ENCODE measurements at regions not wholly inside any gene's neighbourhood (a gene's known extent, or its start where the extent isn't known, plus 50 kb on each side); places are given as distances from the start of the nearest gene placed in this dataset.

DNA sequence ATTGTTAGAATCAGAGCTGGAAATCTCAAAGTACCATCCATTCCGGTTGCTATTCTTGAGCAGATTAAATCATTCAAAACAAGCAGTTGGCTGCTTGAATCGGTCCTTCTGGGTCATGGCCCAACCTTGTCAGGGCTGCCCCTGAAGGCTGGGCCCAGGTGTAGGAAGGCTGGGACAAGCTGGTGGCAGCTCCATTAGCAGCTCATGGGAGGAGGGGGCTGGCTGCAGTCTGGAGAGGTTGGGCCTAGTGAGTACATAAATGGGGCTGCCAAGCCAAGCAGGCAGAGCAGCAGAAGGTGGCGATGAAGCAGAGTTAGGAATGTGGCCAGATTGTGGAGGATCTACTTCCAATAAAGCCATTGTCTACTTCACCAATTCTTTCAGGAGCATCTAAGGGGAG lies 81.4 kb downstream of the ADCYAP1 start:
- Histone ChIP-seq H2AFZ (ENCODE audit: low read depth, low read length, poor library complexity, severe bottlenecking) (no peak overlapping the region), H3K9me2 (ENCODE audit: insufficient read depth) (no peaks in the 10 kb centered on the region), H4K20me1 (ENCODE audit: insufficient read depth) (no peaks in the 10 kb centered on the region), H3K27me3 (ENCODE audit: insufficient read depth, low read length) (peaks cover 9% of the 10 kb centered on the region; the same call in 1 of the 2 replicates), H3K9ac (ENCODE audit: low read length) (no peak overlapping the region), H3K79me2 (ENCODE audit: insufficient read depth, low read length) (no peaks in the 10 kb centered on the region), H3K4me1 (ENCODE audit: control insufficient read depth in 1 of 2, insufficient read depth in 2 of 2, low read length in 2 of 2) (no peaks in the 10 kb centered on the region), H3K27ac (ENCODE audit: low read depth, low read length) (no peak overlapping the region), H3K4me2 (ENCODE audit: low read length) (no peak overlapping the region), H3K9me3 (ENCODE audit: control insufficient read depth in 1 of 2, insufficient read depth in 1 of 2, low read depth in 1 of 2, low read length in 2 of 2) (no peaks in the 10 kb centered on the region), H3K4me3 (replicated peaks in 1 of 2; ENCODE audit: low read depth in 1 of 2, low read length in 2 of 2) (no peak overlapping the region), H3K36me3 (ENCODE audit: control insufficient read depth in 1 of 2, insufficient read depth in 2 of 2, low read length in 2 of 2) (no peaks in the 10 kb centered on the region)
- CTCF ChIA-PET = no interaction called here
- ATAC-seq (no peak), DNase-seq (ENCODE audit: low read depth, low spot score) (no peak)
- TF ChIP-seq RAD21 (IDR thresholded peaks at IDR 0.05; ENCODE audit: low read depth) = no peak
- POLR2A ChIA-PET = no interaction called here
- RAD21 ChIA-PET (ENCODE audit: low non-redundant PET in 1 of 2, low total read pairs in 2 of 2, uncharacterized antibody in 2 of 2, unreplicated experiment in 2 of 2) = no interaction called here
- intact Hi-C loops (cut with micrococcal nuclease) = no loop called here
- BruUV-seq (replicated peaks) = no TSS peak

DNA sequence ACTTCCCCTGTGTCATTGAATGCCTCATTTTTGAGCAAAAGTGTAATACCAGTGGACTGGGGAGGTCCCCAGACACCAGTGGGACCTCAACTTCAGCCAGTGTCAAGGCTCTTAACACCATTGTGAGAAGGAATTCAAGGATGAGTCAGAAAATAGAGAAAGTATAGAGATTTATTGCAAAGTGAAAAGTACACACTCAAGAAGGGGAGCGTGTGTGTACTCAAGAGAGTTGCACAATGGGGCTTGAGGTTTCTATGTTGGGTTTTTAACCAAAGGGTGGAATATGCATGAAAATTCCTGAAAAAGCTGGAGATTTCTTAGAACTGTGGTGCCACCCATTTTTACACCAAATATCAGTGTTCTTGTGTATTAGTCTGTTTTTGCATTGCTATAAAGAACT lies 81.9 kb downstream of the ADCYAP1 start:
- Histone ChIP-seq H3K9me2 (ENCODE audit: insufficient read depth) (no peaks in the 10 kb centered on the region), H3K9ac (ENCODE audit: low read length) (no peak overlapping the region), H3K27me3 (ENCODE audit: insufficient read depth, low read length) (peaks cover 9% of the 10 kb centered on the region; the same call in 1 of the 2 replicates), H3K4me3 (replicated peaks in 1 of 2; ENCODE audit: low read depth in 1 of 2, low read length in 2 of 2) (no peak overlapping the region), H3K4me2 (ENCODE audit: low read length) (no peak overlapping the region), H3K9me3 (ENCODE audit: control insufficient read depth in 1 of 2, insufficient read depth in 1 of 2, low read depth in 1 of 2, low read length in 2 of 2) (no peaks in the 10 kb centered on the region), H3K79me2 (ENCODE audit: insufficient read depth, low read length) (no peaks in the 10 kb centered on the region), H4K20me1 (ENCODE audit: insufficient read depth) (no peaks in the 10 kb centered on the region), H3K36me3 (ENCODE audit: control insufficient read depth in 1 of 2, insufficient read depth in 2 of 2, low read length in 2 of 2) (no peaks in the 10 kb centered on the region), H2AFZ (ENCODE audit: low read depth, low read length, poor library complexity, severe bottlenecking) (no peak overlapping the region), H3K27ac (ENCODE audit: low read depth, low read length) (no peak overlapping the region), H3K4me1 (ENCODE audit: control insufficient read depth in 1 of 2, insufficient read depth in 2 of 2, low read length in 2 of 2) (no peaks in the 10 kb centered on the region)
- DNase-seq (ENCODE audit: low read depth, low spot score) (no peak), ATAC-seq (no peak)
- RAD21 ChIA-PET (ENCODE audit: low non-redundant PET in 1 of 2, low total read pairs in 2 of 2, uncharacterized antibody in 2 of 2, unreplicated experiment in 2 of 2) = no interaction called here
- POLR2A ChIA-PET = no interaction called here
- intact Hi-C loops (cut with micrococcal nuclease) = no loop called here
- BruUV-seq (replicated peaks) = no TSS peak
- CTCF ChIA-PET = no interaction called here
- TF ChIP-seq POLR2A (IDR thresholded peaks at IDR 0.05; ENCODE audit: borderline replicate concordance, extremely low read depth, insufficient read depth, insufficient read length) (no peak), CBX3 (IDR thresholded peaks at IDR 0.05; ENCODE audit: low read depth) (no peak), ZNF274 (IDR thresholded peaks at IDR 0.05; ENCODE audit: low read depth, low read length) (no peak), SP1 (IDR thresholded peaks at IDR 0.05; ENCODE audit: low read depth) (no peak), SIN3A (IDR thresholded peaks at IDR 0.05; ENCODE audit: low read depth) (no peak), EZH2 (IDR thresholded peaks at IDR 0.05) (no peak), ZFX (IDR thresholded peaks at IDR 0.05) (no peak), POLR2AphosphoS5 (IDR thresholded peaks at IDR 0.05; ENCODE audit: low read depth, low read length) (no peak), RAD21 (IDR thresholded peaks at IDR 0.05; ENCODE audit: low read depth) (no peak), SRF (IDR thresholded peaks at IDR 0.05; ENCODE audit: low read depth) (no peak)
- TF ChIP-seq, protein P1, sequence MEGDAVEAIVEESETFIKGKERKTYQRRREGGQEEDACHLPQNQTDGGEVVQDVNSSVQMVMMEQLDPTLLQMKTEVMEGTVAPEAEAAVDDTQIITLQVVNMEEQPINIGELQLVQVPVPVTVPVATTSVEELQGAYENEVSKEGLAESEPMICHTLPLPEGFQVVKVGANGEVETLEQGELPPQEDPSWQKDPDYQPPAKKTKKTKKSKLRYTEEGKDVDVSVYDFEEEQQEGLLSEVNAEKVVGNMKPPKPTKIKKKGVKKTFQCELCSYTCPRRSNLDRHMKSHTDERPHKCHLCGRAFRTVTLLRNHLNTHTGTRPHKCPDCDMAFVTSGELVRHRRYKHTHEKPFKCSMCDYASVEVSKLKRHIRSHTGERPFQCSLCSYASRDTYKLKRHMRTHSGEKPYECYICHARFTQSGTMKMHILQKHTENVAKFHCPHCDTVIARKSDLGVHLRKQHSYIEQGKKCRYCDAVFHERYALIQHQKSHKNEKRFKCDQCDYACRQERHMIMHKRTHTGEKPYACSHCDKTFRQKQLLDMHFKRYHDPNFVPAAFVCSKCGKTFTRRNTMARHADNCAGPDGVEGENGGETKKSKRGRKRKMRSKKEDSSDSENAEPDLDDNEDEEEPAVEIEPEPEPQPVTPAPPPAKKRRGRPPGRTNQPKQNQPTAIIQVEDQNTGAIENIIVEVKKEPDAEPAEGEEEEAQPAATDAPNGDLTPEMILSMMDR (IDR thresholded peaks at IDR 0.05 in 2 of 3, conservative IDR thresholded peaks at IDR 0.05 in 1 of 3; ENCODE audit: borderline replicate concordance in 1 of 3, insufficient read depth in 1 of 3, low read depth in 2 of 3, low read length in 2 of 3) = no peak
- TF ChIP-seq, protein P2, sequence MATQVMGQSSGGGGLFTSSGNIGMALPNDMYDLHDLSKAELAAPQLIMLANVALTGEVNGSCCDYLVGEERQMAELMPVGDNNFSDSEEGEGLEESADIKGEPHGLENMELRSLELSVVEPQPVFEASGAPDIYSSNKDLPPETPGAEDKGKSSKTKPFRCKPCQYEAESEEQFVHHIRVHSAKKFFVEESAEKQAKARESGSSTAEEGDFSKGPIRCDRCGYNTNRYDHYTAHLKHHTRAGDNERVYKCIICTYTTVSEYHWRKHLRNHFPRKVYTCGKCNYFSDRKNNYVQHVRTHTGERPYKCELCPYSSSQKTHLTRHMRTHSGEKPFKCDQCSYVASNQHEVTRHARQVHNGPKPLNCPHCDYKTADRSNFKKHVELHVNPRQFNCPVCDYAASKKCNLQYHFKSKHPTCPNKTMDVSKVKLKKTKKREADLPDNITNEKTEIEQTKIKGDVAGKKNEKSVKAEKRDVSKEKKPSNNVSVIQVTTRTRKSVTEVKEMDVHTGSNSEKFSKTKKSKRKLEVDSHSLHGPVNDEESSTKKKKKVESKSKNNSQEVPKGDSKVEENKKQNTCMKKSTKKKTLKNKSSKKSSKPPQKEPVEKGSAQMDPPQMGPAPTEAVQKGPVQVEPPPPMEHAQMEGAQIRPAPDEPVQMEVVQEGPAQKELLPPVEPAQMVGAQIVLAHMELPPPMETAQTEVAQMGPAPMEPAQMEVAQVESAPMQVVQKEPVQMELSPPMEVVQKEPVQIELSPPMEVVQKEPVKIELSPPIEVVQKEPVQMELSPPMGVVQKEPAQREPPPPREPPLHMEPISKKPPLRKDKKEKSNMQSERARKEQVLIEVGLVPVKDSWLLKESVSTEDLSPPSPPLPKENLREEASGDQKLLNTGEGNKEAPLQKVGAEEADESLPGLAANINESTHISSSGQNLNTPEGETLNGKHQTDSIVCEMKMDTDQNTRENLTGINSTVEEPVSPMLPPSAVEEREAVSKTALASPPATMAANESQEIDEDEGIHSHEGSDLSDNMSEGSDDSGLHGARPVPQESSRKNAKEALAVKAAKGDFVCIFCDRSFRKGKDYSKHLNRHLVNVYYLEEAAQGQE (IDR thresholded peaks at IDR 0.05; ENCODE audit: low read depth) = no peak
- TF ChIP-seq, protein P3, sequence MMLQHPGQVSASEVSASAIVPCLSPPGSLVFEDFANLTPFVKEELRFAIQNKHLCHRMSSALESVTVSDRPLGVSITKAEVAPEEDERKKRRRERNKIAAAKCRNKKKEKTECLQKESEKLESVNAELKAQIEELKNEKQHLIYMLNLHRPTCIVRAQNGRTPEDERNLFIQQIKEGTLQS (IDR thresholded peaks at IDR 0.05) = no peak
- TF ChIP-seq, protein P4, sequence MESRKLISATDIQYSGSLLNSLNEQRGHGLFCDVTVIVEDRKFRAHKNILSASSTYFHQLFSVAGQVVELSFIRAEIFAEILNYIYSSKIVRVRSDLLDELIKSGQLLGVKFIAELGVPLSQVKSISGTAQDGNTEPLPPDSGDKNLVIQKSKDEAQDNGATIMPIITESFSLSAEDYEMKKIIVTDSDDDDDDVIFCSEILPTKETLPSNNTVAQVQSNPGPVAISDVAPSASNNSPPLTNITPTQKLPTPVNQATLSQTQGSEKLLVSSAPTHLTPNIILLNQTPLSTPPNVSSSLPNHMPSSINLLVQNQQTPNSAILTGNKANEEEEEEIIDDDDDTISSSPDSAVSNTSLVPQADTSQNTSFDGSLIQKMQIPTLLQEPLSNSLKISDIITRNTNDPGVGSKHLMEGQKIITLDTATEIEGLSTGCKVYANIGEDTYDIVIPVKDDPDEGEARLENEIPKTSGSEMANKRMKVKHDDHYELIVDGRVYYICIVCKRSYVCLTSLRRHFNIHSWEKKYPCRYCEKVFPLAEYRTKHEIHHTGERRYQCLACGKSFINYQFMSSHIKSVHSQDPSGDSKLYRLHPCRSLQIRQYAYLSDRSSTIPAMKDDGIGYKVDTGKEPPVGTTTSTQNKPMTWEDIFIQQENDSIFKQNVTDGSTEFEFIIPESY (IDR thresholded peaks at IDR 0.05; ENCODE audit: extremely low read depth, insufficient replicate concordance, low read length) = no peak
